Gastrocnemius medialis (tissue), 4 donors: ENCODE measurements at regions not wholly inside any gene's neighbourhood (a gene's known extent, or its start where the extent isn't known, plus 50 kb on each side); places are given as distances from the start of the nearest gene placed in this dataset.

ENCODE experiments used
- CTCF ChIP-seq, 5 experiments: fragments of 450-650 bp in 3 of 5; fragments of 200-600 bp in 2 of 5; sonication (generic) in 2 of 5; IDR thresholded peaks in 4 of 5; conservative IDR thresholded peaks in 1 of 5; 1 replicate in 4 of 5; 2 replicates in 1 of 5; pipeline ENCODE4 v1.5.1; 2016 to 2019; ENCODE audit warnings: antibody characterized with exemption in 5 of 5, mild to moderate bottlenecking in 3 of 5, moderate library complexity in 3 of 5
- POLR2A ChIP-seq, 2 donors: fragments of 450-650 bp; IDR thresholded peaks; one replicate each; pipeline ENCODE4 v1.6.1; 2017; ENCODE audit warnings: antibody characterized with exemption in 2 of 2, mild to moderate bottlenecking in 2 of 2, moderate library complexity in 2 of 2

- TF ChIP-seq CTCF (IDR thresholded peaks at IDR 0.05 in 4 of 5, conservative IDR thresholded peaks at IDR 0.05 in 1 of 5) (no peak), POLR2A (IDR thresholded peaks at IDR 0.05) (no peak)
Measured at GRCh38 chr13:80497439-80497838, 156.5 kb upstream of the SPRY2 start.
